ENCODE measurements at regions not wholly inside any gene's neighbourhood (a gene's known extent, or its start where the extent isn't known, plus 50 kb on each side); places are given as distances from the start of the nearest gene placed in this dataset.

- DNase-seq = no peak
Observed at GRCh38 chr12:116382686-116383530, 105.4 kb upstream of the MED13L start.

- no peak for DNase-seq
Observed at GRCh38 chr12:116384175-116384574, 106.7 kb upstream of the MED13L start.

- DNase-seq = no peak
Observed at GRCh38 chr12:116384691-116385485, 107.4 kb upstream of the MED13L start.

GRCh38 chr12:116385486-116386217 is 108.2 kb upstream of the MED13L start:
- DNase-seq = no peak

GRCh38 chr12:116389326-116389725 is 111.8 kb upstream of the MED13L start:
- DNase-seq = no peak

GRCh38 chr12:116389990-116390389 is 112.5 kb upstream of the MED13L start:
- DNase-seq = no peak

GRCh38 chr12:116390401-116391335 is 113.2 kb upstream of the MED13L start:
- no peak for DNase-seq

GRCh38 chr12:116391501-116391900 is 114.0 kb upstream of the MED13L start:
- DNase-seq = no peak

GRCh38 chr12:116392061-116392460 is 114.6 kb upstream of the MED13L start:
- no peak for DNase-seq

- no peak for DNase-seq
Observed at GRCh38 chr12:116393255-116393654, 115.8 kb upstream of the MED13L start.

GRCh38 chr12:116393859-116394650 is 116.6 kb upstream of the MED13L start:
- no peak for DNase-seq

GRCh38 chr12:116395396-116395795 is 117.9 kb upstream of the MED13L start:
- no peak for DNase-seq

- no peak for DNase-seq
Observed at GRCh38 chr12:116397148-116397547, 119.7 kb upstream of the MED13L start.

- no peak for DNase-seq
Observed at GRCh38 chr12:116398193-116398592, 120.7 kb upstream of the MED13L start.

GRCh38 chr12:116399055-116399454 is 121.6 kb upstream of the MED13L start:
- DNase-seq = no peak

- no peak for DNase-seq
Observed at GRCh38 chr12:116400636-116401372, 123.3 kb upstream of the MED13L start.

- DNase-seq = no peak
Observed at GRCh38 chr12:116401565-116401964, 124.1 kb upstream of the MED13L start.

GRCh38 chr12:116402163-116402939 is 124.9 kb upstream of the MED13L start:
- DNase-seq = no peak

GRCh38 chr12:116403546-116403945 is 126.1 kb upstream of the MED13L start:
- no peak for DNase-seq

- no peak for DNase-seq
Observed at GRCh38 chr12:116404247-116404646, 126.8 kb upstream of the MED13L start.
